Activated naive CD4-positive, alpha-beta T cell treated with anti-CD3 and anti-CD28 coated beads, Interleukin-2, amount 50 U/mL, for 72 hours (primary cell): ENCODE measurements at regions not wholly inside any gene's neighbourhood (a gene's known extent, or its start where the extent isn't known, plus 50 kb on each side); places are given as distances from the start of the nearest gene placed in this dataset.

Experiments used
- ATAC-seq, 2 donors: fragments of 150-1000 bp; cut with Tn5 transposase; 2 replicates each; pipeline ENCODE4 v1.10.0; 2021; ENCODE audit warnings: mild to moderate bottlenecking in 2 of 2, moderate library complexity in 2 of 2
- DNase-seq, 2 donors: peaks; one replicate each; pipeline ENCODE4 v3.0.0; 2021 to 2022; ENCODE audit warnings: low spot score in 2 of 2
- H3K27ac Mint-ChIP-seq, 2 donors: one replicate each; pipeline ENCODE4 v1.8.0; 2022; ENCODE audit warnings: mild to moderate bottlenecking in 2 of 2, mixed read lengths in 2 of 2
- H3K36me3 Mint-ChIP-seq, 2 donors: one replicate each; pipeline ENCODE4 v1.8.0; 2022; ENCODE audit warnings: mixed read lengths in 2 of 2
- H3K9me3 Mint-ChIP-seq, 2 donors: one replicate each; pipeline ENCODE4 v1.8.0; 2022; ENCODE audit warnings: mixed read lengths in 2 of 2

GRCh38 chr2:103615611-103616105 is 853.8 kb downstream of the TMEM182 start:
- no peaks in the 10 kb centered on the region for H3K36me3 Mint-ChIP-seq
- no peak for ATAC-seq
- H3K9me3 Mint-ChIP-seq: peaks cover 13 to 34% of the 10 kb centered on the region in 2 donors

GRCh38 chr2:103616891-103617290 is 855.1 kb downstream of the TMEM182 start:
- H3K27ac Mint-ChIP-seq: no peak overlapping the region
- no peaks in the 10 kb centered on the region for H3K36me3 Mint-ChIP-seq
- ATAC-seq: no peak
- H3K9me3 Mint-ChIP-seq: peaks cover 16 to 34% of the 10 kb centered on the region in 2 donors
- DNase-seq: no peak

More at GRCh38 chr2:103615611-103616105, 853.8 kb downstream of the TMEM182 start:
- no peak for DNase-seq
- H3K27ac Mint-ChIP-seq: no peak overlapping the region

- Mint-ChIP-seq H3K9me3 (peaks cover 26 to 35% of the 10 kb centered on the region in 2 donors), H3K27ac (no peak overlapping the region), H3K36me3 (no peaks in the 10 kb centered on the region)
- ATAC-seq: no peak
- DNase-seq: no peak
These were observed 856.3 kb downstream of the TMEM182 start for GRCh38 chr2:103618112-103618511.

GRCh38 chr2:103627301-103627700 is 865.5 kb downstream of the TMEM182 start:
- DNase-seq: no peak
- H3K9me3 Mint-ChIP-seq: peaks cover 18 to 30% of the 10 kb centered on the region in 2 donors

GRCh38 chr2:103638978-103639377 is 877.1 kb downstream of the TMEM182 start:
- DNase-seq (no peak), ATAC-seq (no peak)
- H3K36me3 Mint-ChIP-seq: no peaks in the 10 kb centered on the region
- H3K27ac Mint-ChIP-seq: no peak overlapping the region
- peaks cover 18 to 21% of the 10 kb centered on the region in 2 donors for H3K9me3 Mint-ChIP-seq

More at GRCh38 chr2:103627301-103627700, 865.5 kb downstream of the TMEM182 start:
- ATAC-seq: no peak
- H3K27ac Mint-ChIP-seq: no peak overlapping the region
- H3K36me3 Mint-ChIP-seq: no peaks in the 10 kb centered on the region

- Mint-ChIP-seq H3K27ac (no peak overlapping the region), H3K36me3 (no peaks in the 10 kb centered on the region), H3K9me3 (peaks cover 4 to 9% of the 10 kb centered on the region in 2 donors)
- DNase-seq: no peak
- no peak for ATAC-seq
These were observed 894.7 kb downstream of the TMEM182 start for GRCh38 chr2:103656558-103656957.

GRCh38 chr2:103660519-103660918 is 898.7 kb downstream of the TMEM182 start:
- no peak overlapping the region for H3K27ac Mint-ChIP-seq

GRCh38 chr2:103660947-103661346 is 899.1 kb downstream of the TMEM182 start:
- ATAC-seq (no peak), DNase-seq (no peak)
- H3K27ac Mint-ChIP-seq: no peak overlapping the region
- peaks cover 3 to 11% of the 10 kb centered on the region in 2 donors for H3K9me3 Mint-ChIP-seq
- H3K36me3 Mint-ChIP-seq: no peaks in the 10 kb centered on the region

More at GRCh38 chr2:103660519-103660918, 898.7 kb downstream of the TMEM182 start:
- ATAC-seq: no peak
- Mint-ChIP-seq H3K36me3 (no peaks in the 10 kb centered on the region), H3K9me3 (peaks cover 4 to 11% of the 10 kb centered on the region in 2 donors)
- no peak for DNase-seq

GRCh38 chr2:103664690-103665089 is 902.9 kb downstream of the TMEM182 start:
- ATAC-seq (no peak), DNase-seq (no peak)
- no peak overlapping the region for H3K27ac Mint-ChIP-seq
- no peaks in the 10 kb centered on the region for H3K36me3 Mint-ChIP-seq
- peaks cover 0 to 7% of the 10 kb centered on the region in 2 donors for H3K9me3 Mint-ChIP-seq

- Mint-ChIP-seq H3K27ac (no peak overlapping the region), H3K9me3 (peaks cover 0 to 7% of the 10 kb centered on the region in 2 donors), H3K36me3 (no peaks in the 10 kb centered on the region)
- ATAC-seq (no peak), DNase-seq (no peak)
These were observed 905.6 kb downstream of the TMEM182 start for GRCh38 chr2:103667335-103667884.

GRCh38 chr2:103669531-103669930 is 907.7 kb downstream of the TMEM182 start:
- no peaks in the 10 kb centered on the region for H3K36me3 Mint-ChIP-seq
- no peak overlapping the region for H3K27ac Mint-ChIP-seq
- DNase-seq (no peak), ATAC-seq (no peak)
- peaks cover 0 to under 1% of the 10 kb centered on the region in 2 donors for H3K9me3 Mint-ChIP-seq
